K562 (cell line): ENCODE measurements at regions not wholly inside any gene's neighbourhood (a gene's known extent, or its start where the extent isn't known, plus 50 kb on each side); places are given as distances from the start of the nearest gene placed in this dataset.
"Not testable (repeated sequence)": the region's sequence is repeated elsewhere in the genome, so short reads cannot be mapped to it uniquely, and the experiment has no call there.

Source experiments
- ATAC-seq: fragments of 200-7000 bp; cut with Tn5 transposase; 3 replicates; pipeline ENCODE4 v1.9.1; 2020; ENCODE audit warnings: moderate library complexity
- BruUV-seq: library from RNA; stranded (reverse); fragments of 400-500 nt; replicated peaks from 2 replicates; lab custom pipeline; 2021; lab: Mats Ljungman, UMichigan
- CTCF ChIA-PET: fragments of 300-600 bp; formaldehyde crosslinking; extraction: SDS; loops from one replicate; lab custom pipeline; 2021; ENCODE audit warnings: low intra/inter-chr PET ratio; lab: Yijun Ruan, JAX
- POLR2A ChIA-PET: fragments of 300-600, 350-650 bp; sonication (Branson Sonifier 250); formaldehyde crosslinking; extraction: SDS; loops from one replicate; lab custom pipeline; 2021; ENCODE audit warnings: antibody characterized with exemption, inconsistent platforms; lab: Yijun Ruan, JAX
- DNase-seq, 4 experiments: peaks; one replicate each; pipeline versions ENCODE4 v3.0.0 to v3.0.0-alpha.2; 2011 to 2018; ENCODE audit warnings: low spot score in 3 of 4, mixed read lengths in 3 of 4; ENCODE audit errors: extremely low read depth in 1 of 4
- FAIRE-seq: peaks from 2 replicates; lab custom pipeline; 2011; peaks lifted over from hg19 to GRCh38; lab: Jason Lieb, UNC
- H2AFZ ChIP-seq: 2 replicates; pipeline ENCODE4 v1.6.0; 2011; ENCODE audit warnings: low read depth, low read length, control low read depth, inconsistent platforms
- H3K27ac ChIP-seq: fragments of 200-600 bp; 3 replicates; pipeline ENCODE4 v1.8.0; 2011; ENCODE audit warnings: low read depth, mild to moderate bottlenecking, control low read depth, inconsistent platforms, low read length, moderate library complexity, mixed read lengths; ENCODE audit errors: extremely low read depth
- H3K27me3 ChIP-seq, 2 experiments: fragments of 300-600 bp in 1 of 2; 2 replicates in 1 of 2; 3 replicates in 1 of 2; pipeline versions ENCODE4 v1.6.0 to v1.8.0; 2011; ENCODE audit warnings: inconsistent platforms in 2 of 2, low read length in 2 of 2, mild to moderate bottlenecking in 1 of 2, mixed read lengths in 1 of 2, moderate library complexity in 1 of 2; ENCODE audit not compliant: control insufficient read depth in 2 of 2, insufficient read depth in 2 of 2
- H3K36me3 ChIP-seq: fragments of 300-600 bp; 3 replicates; pipeline ENCODE4 v1.8.0; 2011; ENCODE audit warnings: mild to moderate bottlenecking, low read length, inconsistent platforms; ENCODE audit not compliant: control insufficient read depth, insufficient read depth
- H3K4me1 ChIP-seq, 2 experiments: fragments of 200-600 bp in 1 of 2; replicated peaks in 1 of 2; 2 replicates in 1 of 2; 3 replicates in 1 of 2; pipeline versions ENCODE4 v1.5.1 to v1.8.0; 2011; ENCODE audit warnings: inconsistent platforms in 2 of 2, low read length in 2 of 2, mild to moderate bottlenecking in 1 of 2, mixed read lengths in 1 of 2, moderate library complexity in 1 of 2; ENCODE audit not compliant: control insufficient read depth in 2 of 2, insufficient read depth in 2 of 2
- H3K4me2 ChIP-seq: 2 replicates; pipeline ENCODE4 v1.6.1; 2011; ENCODE audit warnings: low read length, control low read depth, inconsistent platforms, mixed read lengths; ENCODE audit not compliant: insufficient read depth
- H3K4me3 ChIP-seq: fragments of 200-600 bp; sonication (generic), shearing (Covaris generic); 2 replicates; pipeline ENCODE4 v1.5.1; 2016; ENCODE audit warnings: control low read depth, inconsistent platforms
- H3K79me2 ChIP-seq: fragments of 200-600 bp; 3 replicates; pipeline ENCODE4 v1.8.0; 2011; ENCODE audit warnings: low read length, inconsistent platforms; ENCODE audit not compliant: control insufficient read depth, insufficient read depth
- H3K9ac ChIP-seq, 2 experiments: 2 replicates each; pipeline versions ENCODE4 v1.6.0 to v1.6.1; 2011; ENCODE audit warnings: low read depth in 2 of 2, low read length in 2 of 2, control low read depth in 1 of 2, inconsistent platforms in 1 of 2, mild to moderate bottlenecking in 1 of 2, mixed read lengths in 1 of 2; ENCODE audit not compliant: insufficient read depth in 1 of 2
- H3K9me1 ChIP-seq: one replicate; pipeline ENCODE4 v1.6.0; 2011; ENCODE audit warnings: inconsistent platforms, mild to moderate bottlenecking, low read length, moderate library complexity; ENCODE audit not compliant: control insufficient read depth, insufficient read depth
- H3K9me3 ChIP-seq: replicated peaks from 2 replicates; pipeline ENCODE4 v1.5.1; 2011; ENCODE audit warnings: low read depth, low read length, inconsistent platforms; ENCODE audit not compliant: control insufficient read depth, insufficient read depth
- H4K20me1 ChIP-seq: replicated peaks from 2 replicates; pipeline ENCODE4 v1.6.1; 2011; ENCODE audit warnings: low read length, inconsistent platforms, mixed read lengths; ENCODE audit not compliant: control insufficient read depth, insufficient read depth
- POLR2A ChIP-seq: fragments of 450-650 bp; conservative IDR thresholded peaks from 2 replicates; pipeline ENCODE4 v1.6.1; 2016
- WGBS: fragments of 100-300 bp; shearing (Covaris generic); methylation state at CpG from one replicate; pipeline ENCODE4 v1.1.6; 2016; ENCODE audit warnings: low coverage, mixed read lengths; ENCODE audit not compliant: insufficient coverage; ENCODE audit errors: missing lambda C conversion rate; 5-methylcytosine and 5-hydroxymethylcytosine counted together
- in situ Hi-C: fragments of 300-500 bp; cut with MboI; formaldehyde crosslinking; loops from 4 replicates; pipeline ENCODE4 v1.15.0; 2018; ENCODE audit warnings: inconsistent platforms, mixed read lengths
- intact Hi-C: fragments of 100-400 bp; cut with micrococcal nuclease; formaldehyde crosslinking; loops from 2 replicates; pipeline ENCODE4 v1.14.2; 2022

DNA sequence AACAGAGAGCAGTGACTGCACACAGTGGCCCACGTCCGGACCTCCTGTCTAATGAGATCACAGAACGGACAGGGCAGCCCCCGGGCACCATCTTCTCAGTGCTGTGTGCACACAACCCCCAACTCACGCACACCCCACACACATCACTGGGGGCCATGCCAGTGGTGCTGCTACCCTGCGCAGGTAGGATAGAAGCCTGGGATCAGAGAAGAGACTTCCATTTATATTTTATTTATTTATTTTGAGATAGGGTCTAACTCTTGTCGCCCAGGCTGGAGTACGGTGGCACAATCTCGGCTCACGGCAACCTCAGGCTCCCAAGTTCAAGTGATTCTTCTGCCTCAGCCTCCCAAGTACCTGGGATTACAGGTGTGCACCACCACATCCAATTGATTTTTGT is 71.5 kb upstream of the TNK2 start:
- H2AFZ ChIP-seq, H3K9me3 ChIP-seq, H3K4me1 ChIP-seq, intact Hi-C loops, H3K4me3 ChIP-seq, DNase-seq, BruUV-seq, ATAC-seq, H3K9ac ChIP-seq, FAIRE-seq, H3K27ac ChIP-seq, CTCF ChIA-PET, H3K4me2 ChIP-seq, H3K9me1 ChIP-seq, H3K27me3 ChIP-seq, H4K20me1 ChIP-seq, H3K79me2 ChIP-seq, POLR2A ChIA-PET: not testable (repeated sequence)
- TF ChIP-seq POLR2A = peak; percentile 37
- 94% methylated on average over 7 of the region's 10 CpGs for WGBS
- H3K36me3 ChIP-seq = peaks cover 40% of the 10 kb centered on the region
- in situ Hi-C loops = loop anchor here (5.0 kb wide), 1 partner anchor 1642 kb away; no protein-coding TSS in a partner anchor

DNA sequence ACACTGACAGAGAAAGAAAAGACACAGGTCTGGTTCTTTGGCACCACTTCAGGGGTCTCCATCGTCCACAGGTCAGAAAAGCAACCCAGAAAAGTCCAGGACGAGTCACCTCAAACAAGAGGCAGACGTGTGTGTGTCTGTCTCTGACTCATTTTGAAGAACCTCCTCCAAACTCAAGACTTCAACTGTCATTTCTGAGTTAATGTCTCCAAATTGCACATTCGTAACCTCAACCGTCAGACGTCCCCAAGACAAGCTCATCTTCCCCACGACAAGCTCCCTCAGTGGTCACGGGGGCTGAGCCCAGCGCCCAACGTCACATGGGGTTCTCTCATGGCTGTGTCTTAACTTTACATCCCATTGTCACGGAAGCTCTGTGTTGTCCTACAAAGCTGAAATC is 70.2 kb upstream of the TNK2 start:
- H2AFZ ChIP-seq, in situ Hi-C loops, ATAC-seq, POLR2A ChIA-PET, H3K79me2 ChIP-seq, BruUV-seq, CTCF ChIA-PET, DNase-seq, H4K20me1 ChIP-seq, H3K9me3 ChIP-seq, H3K27ac ChIP-seq, H3K4me2 ChIP-seq, H3K9me1 ChIP-seq, H3K4me1 ChIP-seq, H3K27me3 ChIP-seq, FAIRE-seq, intact Hi-C loops, H3K4me3 ChIP-seq, H3K9ac ChIP-seq: not testable (repeated sequence)
- peaks cover 42% of the 10 kb centered on the region for H3K36me3 ChIP-seq
- no CpG with 5 or more reads among the region's 11 CpGs for WGBS

DNA sequence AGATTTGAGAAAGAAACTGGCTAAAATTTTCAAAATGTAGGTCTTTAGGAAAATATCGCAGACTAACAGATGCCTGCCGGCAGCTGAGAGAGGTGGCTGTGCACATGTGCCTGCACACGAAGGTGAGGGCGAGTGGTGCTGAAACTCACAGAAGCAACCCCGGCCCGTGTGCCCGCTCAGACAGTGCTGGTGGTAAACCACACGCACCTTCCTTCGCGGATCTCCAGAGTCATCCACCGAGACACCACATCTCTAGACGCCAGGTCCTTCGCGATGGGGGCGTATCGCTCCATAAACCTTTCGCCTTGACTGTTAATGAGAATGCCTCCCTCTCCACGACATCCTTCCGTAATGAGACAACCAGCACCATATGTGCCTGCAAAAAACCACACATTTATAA is 68.5 kb upstream of the TNK2 start:
- H3K27ac ChIP-seq, FAIRE-seq, intact Hi-C loops, H3K9me1 ChIP-seq, H3K9ac ChIP-seq, DNase-seq, ATAC-seq, H3K4me2 ChIP-seq, H4K20me1 ChIP-seq, H3K79me2 ChIP-seq, H3K4me3 ChIP-seq, H3K27me3 ChIP-seq, BruUV-seq, in situ Hi-C loops, H3K4me1 ChIP-seq, H2AFZ ChIP-seq, H3K9me3 ChIP-seq, POLR2A ChIA-PET, CTCF ChIA-PET: not testable (repeated sequence)
- peaks cover 40% of the 10 kb centered on the region for H3K36me3 ChIP-seq
- WGBS = no CpG with 5 or more reads among the region's 19 CpGs

DNA sequence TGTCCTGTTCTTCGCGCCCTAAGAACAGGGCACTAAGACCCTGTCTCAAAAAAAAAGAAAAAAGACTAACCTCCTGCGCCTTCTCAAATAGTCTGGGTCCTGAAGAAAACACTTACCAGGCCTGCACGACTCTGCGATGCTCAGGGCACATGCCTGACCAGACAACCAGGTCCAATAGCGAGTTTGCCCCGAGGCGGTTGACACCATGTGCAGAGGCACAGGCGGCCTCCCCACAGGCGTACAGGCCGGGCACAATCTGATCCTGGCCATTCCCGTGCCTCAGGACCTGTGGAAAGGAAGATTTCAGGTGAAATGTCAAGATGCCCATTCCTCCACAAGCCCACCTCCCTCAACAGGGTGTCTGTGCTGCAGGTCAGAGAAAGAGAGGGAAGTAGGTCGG is 65.9 kb upstream of the TNK2 start:
- H3K4me1 ChIP-seq, H2AFZ ChIP-seq, H3K4me3 ChIP-seq, ATAC-seq, H3K9me3 ChIP-seq, intact Hi-C loops, H3K79me2 ChIP-seq, H3K27me3 ChIP-seq, H4K20me1 ChIP-seq, BruUV-seq, H3K27ac ChIP-seq, H3K9me1 ChIP-seq, POLR2A ChIA-PET, DNase-seq, in situ Hi-C loops, CTCF ChIA-PET, H3K9ac ChIP-seq, H3K4me2 ChIP-seq, FAIRE-seq: not testable (repeated sequence)
- H3K36me3 ChIP-seq = peaks cover 59% of the 10 kb centered on the region
- WGBS = 92% methylated on average over 11 of the region's 13 CpGs
